SK-N-SH treated with all-trans-retinoic acid at 6 μM for 48 hours (cell line): ENCODE measurements at regions not wholly inside any gene's neighbourhood (a gene's known extent, or its start where the extent isn't known, plus 50 kb on each side); places are given as distances from the start of the nearest gene placed in this dataset.

Source experiments
- ATAC-seq: fragments of 200-7000 bp; cut with Tn5 transposase; 3 replicates; pipeline ENCODE4 v1.9.1; 2020; ENCODE audit warnings: mild to moderate bottlenecking, moderate library complexity
- ARNTL ChIP-seq: fragments of 450-650 bp; formaldehyde crosslinking; IDR thresholded peaks from 2 replicates; pipeline ENCODE4 v1.5.0; 2020; ENCODE audit warnings: low read depth, mild to moderate bottlenecking, moderate library complexity, borderline replicate concordance
- BACH2 ChIP-seq: fragments of 250-450 bp; sonication (Bioruptor Pico); IDR thresholded peaks from 2 replicates; pipeline ENCODE4 v1.9.0; 2021; ENCODE audit warnings: mild to moderate bottlenecking, borderline replicate concordance
- CREB5 ChIP-seq: fragments of 250-450 bp; sonication (Bioruptor Pico); IDR thresholded peaks from 2 replicates; pipeline ENCODE4 v1.5.1; 2020; ENCODE audit warnings: low read depth, mild to moderate bottlenecking, moderate library complexity
- CSDC2 ChIP-seq: fragments of 250-450 bp; sonication (Bioruptor Pico); IDR thresholded peaks from 2 replicates; pipeline ENCODE4 v1.5.0; 2020; ENCODE audit warnings: mild to moderate bottlenecking, moderate library complexity
- CSRNP3 ChIP-seq: fragments of 250-450 bp; sonication (Bioruptor Pico); IDR thresholded peaks from 2 replicates; pipeline ENCODE4 v1.5.1; 2021; ENCODE audit warnings: mild to moderate bottlenecking, moderate library complexity
- GLIS3 ChIP-seq: fragments of 250-450 bp; sonication (Bioruptor Pico); IDR thresholded peaks from 2 replicates; pipeline ENCODE4 v1.5.0; 2020; ENCODE audit warnings: mild to moderate bottlenecking, moderate library complexity
- ISL1 ChIP-seq: fragments of 250-450 bp; sonication (Bioruptor Pico); IDR thresholded peaks from 2 replicates; pipeline ENCODE4 v2.1.2; 2022; ENCODE audit warnings: mild to moderate bottlenecking, moderate library complexity
- OSR1 ChIP-seq: fragments of 250-450 bp; sonication (Bioruptor Pico); IDR thresholded peaks from 2 replicates; pipeline ENCODE4 v1.8.0; 2022; ENCODE audit warnings: moderate library complexity, mild to moderate bottlenecking, inconsistent platforms
- PATZ1 ChIP-seq: fragments of 250-450 bp; sonication (Bioruptor Pico); IDR thresholded peaks from 2 replicates; pipeline ENCODE4 v1.8.0; 2020; ENCODE audit warnings: mild to moderate bottlenecking, moderate library complexity, borderline replicate concordance
- POU6F1 ChIP-seq: fragments of 250-450 bp; sonication (Bioruptor Pico); IDR thresholded peaks from 2 replicates; pipeline ENCODE4 v1.8.0; 2021; ENCODE audit warnings: low read depth, mild to moderate bottlenecking, moderate library complexity, borderline replicate concordance
- PPARA ChIP-seq: fragments of 250-450 bp; sonication (Bioruptor Pico); IDR thresholded peaks from 2 replicates; pipeline ENCODE4 v1.5.0; 2020; ENCODE audit warnings: mild to moderate bottlenecking, borderline replicate concordance
- RARB ChIP-seq: fragments of 250-450 bp; sonication (Bioruptor Pico); IDR thresholded peaks from 2 replicates; pipeline ENCODE4 v1.8.0; 2021; ENCODE audit warnings: mild to moderate bottlenecking, moderate library complexity
- SNAI2 ChIP-seq: fragments of 250-450 bp; sonication (Bioruptor Pico); IDR thresholded peaks from 2 replicates; pipeline ENCODE4 v1.5.0; 2020; ENCODE audit warnings: mild to moderate bottlenecking, moderate library complexity
- TOX ChIP-seq: fragments of 250-450 bp; sonication (Bioruptor Pico); IDR thresholded peaks from 2 replicates; pipeline ENCODE4 v1.8.0; 2021; ENCODE audit warnings: mild to moderate bottlenecking, moderate library complexity, borderline replicate concordance
- TSHZ2 ChIP-seq: fragments of 250-450 bp; sonication (Bioruptor Pico); IDR thresholded peaks from 2 replicates; pipeline ENCODE4 v1.5.0; 2020; ENCODE audit warnings: mild to moderate bottlenecking, moderate library complexity
- ZC3H10 ChIP-seq: fragments of 250-450 bp; sonication (Bioruptor Pico); IDR thresholded peaks from 2 replicates; pipeline ENCODE4 v1.5.1; 2021; ENCODE audit warnings: mild to moderate bottlenecking, moderate library complexity
- ZFP3 ChIP-seq: fragments of 250-450 bp; sonication (Bioruptor Pico); IDR thresholded peaks from 2 replicates; pipeline ENCODE4 v1.5.0; 2020; ENCODE audit warnings: mild to moderate bottlenecking, moderate library complexity
- ZFP30 ChIP-seq: fragments of 450-650 bp; formaldehyde crosslinking; IDR thresholded peaks from 2 replicates; pipeline ENCODE4 v1.5.0; 2022; ENCODE audit warnings: mild to moderate bottlenecking, moderate library complexity
- ZNF565 ChIP-seq: fragments of 450-650 bp; formaldehyde crosslinking; conservative IDR thresholded peaks from 2 replicates; pipeline ENCODE4 v1.5.0; 2020; ENCODE audit warnings: low read depth, mild to moderate bottlenecking, moderate library complexity
- ZNF70 ChIP-seq: fragments of 450-650 bp; formaldehyde crosslinking; IDR thresholded peaks from 2 replicates; pipeline ENCODE4 v1.5.0; 2020; ENCODE audit warnings: mild to moderate bottlenecking, moderate library complexity

- TF ChIP-seq POU6F1 (CRISPR knock-in tag) = no peak
- TF ChIP-seq, all 23 proteins: peak for 0
These were observed 242.2 kb upstream of the FN1 start (continued) for GRCh38 chr2:215678094-215678493.

GRCh38 chr2:215677481-215677880, 241.6 kb upstream of the FN1 start:
- no peak for ATAC-seq
- no peak for TF ChIP-seq TOX (CRISPR knock-in tag)
- TF ChIP-seq ZFP3 (CRISPR knock-in tag) = no peak
- no peak for TF ChIP-seq ZFP30
- no peak for TF ChIP-seq BACH2 (CRISPR knock-in tag)
- TF ChIP-seq CSDC2 (CRISPR knock-in tag) = no peak
- TF ChIP-seq TSHZ2 (CRISPR knock-in tag) = no peak
- TF ChIP-seq ARNTL (CRISPR knock-in tag) = no peak
- TF ChIP-seq ZNF70 (CRISPR knock-in tag) = no peak
- no peak for TF ChIP-seq CSRNP3 (CRISPR knock-in tag)
- TF ChIP-seq ZC3H10 = no peak
- TF ChIP-seq OSR1 (CRISPR knock-in tag) = no peak
- no peak for TF ChIP-seq ISL1 (CRISPR knock-in tag)
- TF ChIP-seq SNAI2 (CRISPR knock-in tag) = no peak
- TF ChIP-seq PATZ1 (CRISPR knock-in tag) = no peak
- TF ChIP-seq POU6F1 (CRISPR knock-in tag) = no peak

- TF ChIP-seq CSRNP3 (CRISPR knock-in tag) = no peak
- no peak for TF ChIP-seq RARB (CRISPR knock-in tag)
- no peak for TF ChIP-seq ARNTL (CRISPR knock-in tag)
- no peak for TF ChIP-seq PPARA (CRISPR knock-in tag)
- TF ChIP-seq ZFP3 (CRISPR knock-in tag) = no peak
- ATAC-seq = no peak
These were observed 236.5 kb upstream of the FN1 start for GRCh38 chr2:215672406-215672805.

- ATAC-seq = no peak
- TF ChIP-seq RARB (CRISPR knock-in tag) = no peak
- no peak for TF ChIP-seq TOX (CRISPR knock-in tag)
- TF ChIP-seq CREB5 (CRISPR knock-in tag) = no peak
- TF ChIP-seq ZC3H10 = no peak
- no peak for TF ChIP-seq GLIS3
- no peak for TF ChIP-seq ZNF70 (CRISPR knock-in tag)
- TF ChIP-seq ARNTL (CRISPR knock-in tag) = no peak
- TF ChIP-seq CSDC2 (CRISPR knock-in tag) = no peak
- TF ChIP-seq BACH2 (CRISPR knock-in tag) = no peak
- no peak for TF ChIP-seq ZNF565
- TF ChIP-seq ZFP30 = no peak
- TF ChIP-seq PPARA (CRISPR knock-in tag) = no peak
- TF ChIP-seq POU6F1 (CRISPR knock-in tag) = no peak
These were observed 235.8 kb upstream of the FN1 start for GRCh38 chr2:215671691-215672090.
